ENCODE measurements at regions not wholly inside any gene's neighbourhood (a gene's known extent, or its start where the extent isn't known, plus 50 kb on each side); places are given as distances from the start of the nearest gene placed in this dataset.

GRCh38 chr5:163633926-163634460 is 128.6 kb downstream of the MAT2B start:
- DNase-seq (no peak), ATAC-seq (replicated peaks) (no peak)
- H3K36me3 Mint-ChIP-seq (ENCODE audit: insufficient read depth): no peaks in the 10 kb centered on the region
- no peaks in the 10 kb centered on the region for H3K27me3 Mint-ChIP-seq
- peaks cover 0 to 8% of the 10 kb centered on the region in 2 donors for H3K9me3 Mint-ChIP-seq
- no peak overlapping the region for H3K4me3 Mint-ChIP-seq
- H3K4me1 Mint-ChIP-seq (ENCODE audit: low read depth in 2 of 2): no peaks in the 10 kb centered on the region
- no peak overlapping the region for H3K27ac Mint-ChIP-seq

- ATAC-seq (replicated peaks) (no peak), DNase-seq (no peak)
- Mint-ChIP-seq H3K27me3 (no peaks in the 10 kb centered on the region), H3K27ac (no peak overlapping the region), H3K36me3 (ENCODE audit: insufficient read depth) (no peaks in the 10 kb centered on the region), H3K9me3 (peaks cover 0 to 6% of the 10 kb centered on the region in 2 donors), H3K4me1 (ENCODE audit: low read depth in 2 of 2) (no peaks in the 10 kb centered on the region), H3K4me3 (no peak overlapping the region)
Observed at GRCh38 chr5:163635631-163636030, 130.2 kb downstream of the MAT2B start.

GRCh38 chr5:163642904-163643303 is 137.5 kb downstream of the MAT2B start:
- H3K36me3 Mint-ChIP-seq (ENCODE audit: insufficient read depth): no peaks in the 10 kb centered on the region
- ATAC-seq (replicated peaks) (no peak), DNase-seq (no peak)
- no peaks in the 10 kb centered on the region for H3K27me3 Mint-ChIP-seq
- no peak overlapping the region for H3K4me3 Mint-ChIP-seq
- H3K9me3 Mint-ChIP-seq: peaks cover 0 to under 1% of the 10 kb centered on the region in 2 donors
- H3K27ac Mint-ChIP-seq: no peak overlapping the region
- no peaks in the 10 kb centered on the region for H3K4me1 Mint-ChIP-seq (ENCODE audit: low read depth in 2 of 2)

GRCh38 chr5:163645421-163646416 is 140.3 kb downstream of the MAT2B start:
- Mint-ChIP-seq H3K9me3 (no peaks in the 10 kb centered on the region), H3K4me3 (no peak overlapping the region), H3K36me3 (ENCODE audit: insufficient read depth) (no peaks in the 10 kb centered on the region), H3K27ac (no peak overlapping the region), H3K27me3 (no peaks in the 10 kb centered on the region), H3K4me1 (ENCODE audit: low read depth in 2 of 2) (no peaks in the 10 kb centered on the region)
- ATAC-seq (replicated peaks) (no peak), DNase-seq (no peak)

- no peak overlapping the region for H3K27ac Mint-ChIP-seq
- H3K4me1 Mint-ChIP-seq (ENCODE audit: low read depth in 2 of 2): no peaks in the 10 kb centered on the region
- H3K4me3 Mint-ChIP-seq: no peak overlapping the region
- DNase-seq (no peak), ATAC-seq (replicated peaks) (no peak)
- peaks cover 2 to 7% of the 10 kb centered on the region in 2 donors for H3K9me3 Mint-ChIP-seq
- no peaks in the 10 kb centered on the region for H3K27me3 Mint-ChIP-seq
- no peaks in the 10 kb centered on the region for H3K36me3 Mint-ChIP-seq (ENCODE audit: insufficient read depth)
Observed at GRCh38 chr5:163649514-163649913, 144.1 kb downstream of the MAT2B start.

- Mint-ChIP-seq H3K27me3 (no peaks in the 10 kb centered on the region), H3K36me3 (ENCODE audit: insufficient read depth) (no peaks in the 10 kb centered on the region), H3K4me1 (ENCODE audit: low read depth in 2 of 2) (no peaks in the 10 kb centered on the region), H3K27ac (no peak overlapping the region), H3K9me3 (peaks cover 2 to 7% of the 10 kb centered on the region in 2 donors), H3K4me3 (no peak overlapping the region)
- DNase-seq (no peak), ATAC-seq (replicated peaks) (no peak)
Observed at GRCh38 chr5:163653526-163653925, 148.1 kb downstream of the MAT2B start.

GRCh38 chr5:163658702-163659567 is 153.5 kb downstream of the MAT2B start:
- Mint-ChIP-seq H3K4me3 (no peak overlapping the region), H3K36me3 (ENCODE audit: insufficient read depth) (no peaks in the 10 kb centered on the region), H3K4me1 (ENCODE audit: low read depth in 2 of 2) (no peaks in the 10 kb centered on the region), H3K9me3 (no peaks in the 10 kb centered on the region), H3K27ac (no peak overlapping the region), H3K27me3 (peaks cover 0 to 9% of the 10 kb centered on the region in 2 donors)
- DNase-seq (no peak), ATAC-seq (replicated peaks) (no peak)

- DNase-seq (no peak), ATAC-seq (replicated peaks) (no peak)
- H3K27me3 Mint-ChIP-seq: peaks cover 0 to 9% of the 10 kb centered on the region in 2 donors
- H3K4me1 Mint-ChIP-seq (ENCODE audit: low read depth in 2 of 2): no peaks in the 10 kb centered on the region
- H3K36me3 Mint-ChIP-seq (ENCODE audit: insufficient read depth): no peaks in the 10 kb centered on the region
- no peaks in the 10 kb centered on the region for H3K9me3 Mint-ChIP-seq
- no peak overlapping the region for H3K27ac Mint-ChIP-seq
- H3K4me3 Mint-ChIP-seq: no peak overlapping the region
Observed at GRCh38 chr5:163659568-163659902, 154.1 kb downstream of the MAT2B start.

GRCh38 chr5:163660486-163660885 is 155.1 kb downstream of the MAT2B start:
- H3K27ac Mint-ChIP-seq: no peak overlapping the region
- ATAC-seq (replicated peaks): no peak
- no peak for DNase-seq
- no peaks in the 10 kb centered on the region for H3K4me1 Mint-ChIP-seq (ENCODE audit: low read depth in 2 of 2)
- H3K27me3 Mint-ChIP-seq: peaks cover 0 to 9% of the 10 kb centered on the region in 2 donors
- H3K9me3 Mint-ChIP-seq: no peaks in the 10 kb centered on the region
- H3K4me3 Mint-ChIP-seq: no peak overlapping the region
- H3K36me3 Mint-ChIP-seq (ENCODE audit: insufficient read depth): no peaks in the 10 kb centered on the region

- DNase-seq: no peak
- Mint-ChIP-seq H3K36me3 (ENCODE audit: insufficient read depth) (no peaks in the 10 kb centered on the region), H3K4me1 (ENCODE audit: low read depth in 2 of 2) (no peaks in the 10 kb centered on the region), H3K27ac (no peak overlapping the region), H3K4me3 (no peak overlapping the region), H3K9me3 (no peaks in the 10 kb centered on the region), H3K27me3 (peaks cover 0 to 9% of the 10 kb centered on the region in 2 donors)
- ATAC-seq (replicated peaks): no peak
Observed at GRCh38 chr5:163661360-163661759, 155.9 kb downstream of the MAT2B start.

GRCh38 chr5:163670036-163670435 is 164.6 kb downstream of the MAT2B start:
- H3K4me3 Mint-ChIP-seq: no peak overlapping the region
- no peaks in the 10 kb centered on the region for H3K36me3 Mint-ChIP-seq (ENCODE audit: insufficient read depth)
- H3K9me3 Mint-ChIP-seq: no peaks in the 10 kb centered on the region
- ATAC-seq (replicated peaks) (no peak), DNase-seq (no peak)
- H3K27ac Mint-ChIP-seq: no peak overlapping the region
- H3K27me3 Mint-ChIP-seq: no peaks in the 10 kb centered on the region
- H3K4me1 Mint-ChIP-seq (ENCODE audit: low read depth in 2 of 2): no peaks in the 10 kb centered on the region

- Mint-ChIP-seq H3K4me1 (ENCODE audit: low read depth in 2 of 2) (no peaks in the 10 kb centered on the region), H3K4me3 (no peak overlapping the region), H3K27me3 (no peaks in the 10 kb centered on the region), H3K36me3 (ENCODE audit: insufficient read depth) (no peaks in the 10 kb centered on the region), H3K27ac (no peak overlapping the region), H3K9me3 (peaks cover 0 to 2% of the 10 kb centered on the region in 2 donors)
- ATAC-seq (replicated peaks) (no peak), DNase-seq (no peak)
Observed at GRCh38 chr5:163677092-163677491, 171.7 kb downstream of the MAT2B start.

GRCh38 chr5:163682234-163682633 is 176.8 kb downstream of the MAT2B start:
- Mint-ChIP-seq H3K27me3 (no peaks in the 10 kb centered on the region), H3K36me3 (ENCODE audit: insufficient read depth) (no peaks in the 10 kb centered on the region), H3K4me3 (no peak overlapping the region), H3K9me3 (peaks cover 0 to 5% of the 10 kb centered on the region in 2 donors), H3K4me1 (ENCODE audit: low read depth in 2 of 2) (no peaks in the 10 kb centered on the region), H3K27ac (no peak overlapping the region)
- DNase-seq (no peak), ATAC-seq (replicated peaks) (no peak)

Measured in effector memory CD8-positive, alpha-beta T cell (primary cell).